ENCODE measurements at regions not wholly inside any gene's neighbourhood (a gene's known extent, or its start where the extent isn't known, plus 50 kb on each side); places are given as distances from the start of the nearest gene placed in this dataset.
A peak's percentile ranks its signal among the peaks of the same experiment; 100 is the strongest.

GRCh38 chr10:83760142-83760541, 379.2 kb upstream of the GHITM start:
- Histone ChIP-seq H3F3A (ENCODE audit: insufficient read depth, low read depth) (no peaks in the 10 kb centered on the region), H3K4me1 (replicated peaks; ENCODE audit: insufficient read depth) (peaks cover 3% of the 10 kb centered on the region; the same call in 1 of the 2 replicates), H3K27ac (no peak overlapping the region), H2AFZ (no peak overlapping the region), H3K27me3 (ENCODE audit: insufficient read depth, low read depth) (no peaks in the 10 kb centered on the region), H3K9me3 (ENCODE audit: insufficient read depth, low read depth) (no peaks in the 10 kb centered on the region; the same call in 1 of the 2 replicates), H4K20me1 (ENCODE audit: insufficient read depth) (no peaks in the 10 kb centered on the region; the same call in 1 of the 2 replicates), H3K79me2 (ENCODE audit: low read depth) (no peaks in the 10 kb centered on the region), H3K9me2 (ENCODE audit: insufficient read depth) (0 out of 2 replicates have a peak, but pooled peaks cover 6% of the 10 kb centered on the region), H3K4me2 (no peak overlapping the region), H3K4me3 (no peak overlapping the region), H3K36me3 (ENCODE audit: low read depth) (no peaks in the 10 kb centered on the region)
- TF ChIP-seq CTCF (conservative IDR thresholded peaks at IDR 0.05) (no peak), EZH2 (IDR thresholded peaks at IDR 0.05; ENCODE audit: low read depth) (no peak)
- BruUV-seq (replicated peaks) = no TSS peak
- CTCF ChIA-PET = no interaction called here
- DNase-seq = no peak
- intact Hi-C loops (cut with micrococcal nuclease; ENCODE audit: unreplicated experiment) = no loop called here
- POLR2A ChIA-PET (ENCODE audit: unreplicated experiment) = interaction anchor here (0.6 kb wide), 1 partner anchor 260 kb away, joined by 3 read pairs; no protein-coding TSS in a partner anchor

GRCh38 chr10:83764666-83765065, 374.6 kb upstream of the GHITM start:
- H3K4me1 ChIP-seq (replicated peaks; ENCODE audit: insufficient read depth) = peaks cover 17% of the 10 kb centered on the region
- peak in 1 of 2 experiments; percentile 7 for DNase-seq
- no peaks in the 10 kb centered on the region for H3K36me3 ChIP-seq (ENCODE audit: low read depth)
- ChIA-PET CTCF (no interaction called here), POLR2A (ENCODE audit: unreplicated experiment) (no interaction called here)
- no peaks in the 10 kb centered on the region for H3F3A ChIP-seq (ENCODE audit: insufficient read depth, low read depth)
- H4K20me1 ChIP-seq (ENCODE audit: insufficient read depth) = no peaks in the 10 kb centered on the region
- no peak overlapping the region for H3K27ac ChIP-seq
- no peak overlapping the region for H3K4me3 ChIP-seq
- intact Hi-C loops (cut with micrococcal nuclease; ENCODE audit: unreplicated experiment) = no loop called here
- no peaks in the 10 kb centered on the region; the same call in 1 of the 2 replicates for H3K9me3 ChIP-seq (ENCODE audit: insufficient read depth, low read depth)
- no peak overlapping the region for H3K4me2 ChIP-seq
- H3K79me2 ChIP-seq (ENCODE audit: low read depth) = no peaks in the 10 kb centered on the region
- no peak overlapping the region for H2AFZ ChIP-seq
- TF ChIP-seq EZH2 (IDR thresholded peaks at IDR 0.05; ENCODE audit: low read depth) (no peak), CTCF (conservative IDR thresholded peaks at IDR 0.05) (no peak)
- H3K9me2 ChIP-seq (ENCODE audit: insufficient read depth) = peaks cover 6% of the 10 kb centered on the region; the same call in 1 of the 2 replicates
- no TSS peak for BruUV-seq (replicated peaks)
- no peaks in the 10 kb centered on the region for H3K27me3 ChIP-seq (ENCODE audit: insufficient read depth, low read depth)

- Histone ChIP-seq H3F3A (ENCODE audit: insufficient read depth, low read depth) (no peaks in the 10 kb centered on the region), H3K4me3 (no peak overlapping the region), H2AFZ (no peak overlapping the region), H3K9me3 (ENCODE audit: insufficient read depth, low read depth) (no peaks in the 10 kb centered on the region; the same call in 1 of the 2 replicates), H3K9me2 (ENCODE audit: insufficient read depth) (peaks cover 6% of the 10 kb centered on the region; the same call in 1 of the 2 replicates), H3K27ac (no peak overlapping the region), H3K4me1 (replicated peaks; ENCODE audit: insufficient read depth) (peaks cover 17% of the 10 kb centered on the region), H4K20me1 (ENCODE audit: insufficient read depth) (no peaks in the 10 kb centered on the region), H3K27me3 (ENCODE audit: insufficient read depth, low read depth) (no peaks in the 10 kb centered on the region), H3K4me2 (no peak overlapping the region), H3K36me3 (ENCODE audit: low read depth) (no peaks in the 10 kb centered on the region), H3K79me2 (ENCODE audit: low read depth) (no peaks in the 10 kb centered on the region)
- TF ChIP-seq EZH2 (IDR thresholded peaks at IDR 0.05; ENCODE audit: low read depth) (no peak), CTCF (conservative IDR thresholded peaks at IDR 0.05) (no peak)
- ChIA-PET POLR2A (ENCODE audit: unreplicated experiment) (interaction anchor here (0.7 kb wide), 1 partner anchor 191 kb away, joined by 5 read pairs; no protein-coding TSS in a partner anchor), CTCF (no interaction called here)
- no TSS peak for BruUV-seq (replicated peaks)
- intact Hi-C loops (cut with micrococcal nuclease; ENCODE audit: unreplicated experiment) = no loop called here
- DNase-seq = no peak
These were observed 373.6 kb upstream of the GHITM start for GRCh38 chr10:83765731-83766130.
